OCI-LY1 (cell line): ENCODE measurements at regions not wholly inside any gene's neighbourhood (a gene's known extent, or its start where the extent isn't known, plus 50 kb on each side); places are given as distances from the start of the nearest gene placed in this dataset.

Experiments used
- EZH2 ChIP-seq: fragments of 200-600 bp; sonication (generic), shearing (Covaris generic); IDR thresholded peaks from 2 replicates; pipeline ENCODE4 v1.8.0; 2017; ENCODE audit warnings: borderline replicate concordance, mixed run types, mild to moderate bottlenecking, antibody characterized with exemption, low read length, moderate library complexity, mixed read lengths
- TF ChIP-seq, protein P1 (sequence below): fragments of 200-600 bp; sonication (generic), shearing (Covaris generic); IDR thresholded peaks from 2 replicates; pipeline ENCODE4 v1.5.1; 2017; ENCODE audit warnings: mild to moderate bottlenecking, antibody characterized with exemption, low read length, moderate library complexity, mixed read lengths

DNA sequence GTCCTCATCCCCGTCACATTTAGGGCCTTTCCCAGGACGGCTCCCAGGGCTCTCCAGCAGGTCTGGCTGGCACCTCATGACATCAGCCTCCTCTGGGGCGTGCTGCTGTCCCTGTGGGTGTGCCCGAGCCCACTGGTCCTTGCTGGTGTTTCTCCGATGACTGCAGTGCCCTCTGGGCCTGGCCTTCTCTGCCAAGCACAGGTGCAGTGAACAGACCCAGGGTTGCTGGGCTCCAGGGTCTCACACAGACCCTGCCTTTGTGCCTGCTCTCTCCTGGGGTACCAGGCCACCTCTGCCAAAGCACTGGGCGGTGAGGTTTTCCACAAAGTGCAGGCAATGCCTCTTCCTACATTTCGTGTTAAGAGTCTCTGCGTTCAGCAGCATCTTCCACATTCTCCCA is 246.1 kb downstream of the ACKR3 start:
- TF ChIP-seq, protein P1, sequence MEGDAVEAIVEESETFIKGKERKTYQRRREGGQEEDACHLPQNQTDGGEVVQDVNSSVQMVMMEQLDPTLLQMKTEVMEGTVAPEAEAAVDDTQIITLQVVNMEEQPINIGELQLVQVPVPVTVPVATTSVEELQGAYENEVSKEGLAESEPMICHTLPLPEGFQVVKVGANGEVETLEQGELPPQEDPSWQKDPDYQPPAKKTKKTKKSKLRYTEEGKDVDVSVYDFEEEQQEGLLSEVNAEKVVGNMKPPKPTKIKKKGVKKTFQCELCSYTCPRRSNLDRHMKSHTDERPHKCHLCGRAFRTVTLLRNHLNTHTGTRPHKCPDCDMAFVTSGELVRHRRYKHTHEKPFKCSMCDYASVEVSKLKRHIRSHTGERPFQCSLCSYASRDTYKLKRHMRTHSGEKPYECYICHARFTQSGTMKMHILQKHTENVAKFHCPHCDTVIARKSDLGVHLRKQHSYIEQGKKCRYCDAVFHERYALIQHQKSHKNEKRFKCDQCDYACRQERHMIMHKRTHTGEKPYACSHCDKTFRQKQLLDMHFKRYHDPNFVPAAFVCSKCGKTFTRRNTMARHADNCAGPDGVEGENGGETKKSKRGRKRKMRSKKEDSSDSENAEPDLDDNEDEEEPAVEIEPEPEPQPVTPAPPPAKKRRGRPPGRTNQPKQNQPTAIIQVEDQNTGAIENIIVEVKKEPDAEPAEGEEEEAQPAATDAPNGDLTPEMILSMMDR, result no peak
- TF ChIP-seq EZH2, result no peak
